Endothelial cell of umbilical vein (primary cell): ENCODE measurements at regions not wholly inside any gene's neighbourhood (a gene's known extent, or its start where the extent isn't known, plus 50 kb on each side); places are given as distances from the start of the nearest gene placed in this dataset.

Source experiments
- EZH2 ChIP-seq: IDR thresholded peaks from 2 replicates; pipeline ENCODE4 v1.6.1; 2012; ENCODE audit warnings: borderline replicate concordance, low read depth, mild to moderate bottlenecking, moderate library complexity, low read length, inconsistent platforms; ENCODE audit not compliant: severe bottlenecking
- GATA2 ChIP-seq: IDR thresholded peaks from 2 replicates; pipeline ENCODE4 v1.7.0; 2011; ENCODE audit warnings: low read depth, mild to moderate bottlenecking, moderate library complexity, mixed read lengths, low read length; ENCODE audit not compliant: insufficient read length, insufficient read depth
- MYC ChIP-seq: IDR thresholded peaks from one replicate; pipeline ENCODE4 v1.6.1; 2011; ENCODE audit warnings: mild to moderate bottlenecking, low read depth, low read length
- POLR2A ChIP-seq: IDR thresholded peaks from 2 replicates; pipeline ENCODE4 v1.6.1; 2012; ENCODE audit warnings: low read depth, mild to moderate bottlenecking, control low read depth, low read length
- TF ChIP-seq, protein P1 (sequence below), 2 donors: IDR thresholded peaks; 1 replicate in 1 of 2; 2 replicates in 1 of 2; pipeline ENCODE4 v1.5.1; 2011; ENCODE audit warnings: low read length in 2 of 2, mild to moderate bottlenecking in 2 of 2, moderate library complexity in 2 of 2, control low read depth in 1 of 2, inconsistent platforms in 1 of 2, low read depth in 1 of 2; ENCODE audit not compliant: insufficient read depth in 1 of 2; ENCODE audit errors: extremely low read depth in 1 of 2
- TF ChIP-seq, protein P2 (sequence below): IDR thresholded peaks from 2 replicates; pipeline ENCODE4 v1.6.1; 2011; ENCODE audit not compliant: insufficient read depth, insufficient read length

- TF ChIP-seq, protein P1, sequence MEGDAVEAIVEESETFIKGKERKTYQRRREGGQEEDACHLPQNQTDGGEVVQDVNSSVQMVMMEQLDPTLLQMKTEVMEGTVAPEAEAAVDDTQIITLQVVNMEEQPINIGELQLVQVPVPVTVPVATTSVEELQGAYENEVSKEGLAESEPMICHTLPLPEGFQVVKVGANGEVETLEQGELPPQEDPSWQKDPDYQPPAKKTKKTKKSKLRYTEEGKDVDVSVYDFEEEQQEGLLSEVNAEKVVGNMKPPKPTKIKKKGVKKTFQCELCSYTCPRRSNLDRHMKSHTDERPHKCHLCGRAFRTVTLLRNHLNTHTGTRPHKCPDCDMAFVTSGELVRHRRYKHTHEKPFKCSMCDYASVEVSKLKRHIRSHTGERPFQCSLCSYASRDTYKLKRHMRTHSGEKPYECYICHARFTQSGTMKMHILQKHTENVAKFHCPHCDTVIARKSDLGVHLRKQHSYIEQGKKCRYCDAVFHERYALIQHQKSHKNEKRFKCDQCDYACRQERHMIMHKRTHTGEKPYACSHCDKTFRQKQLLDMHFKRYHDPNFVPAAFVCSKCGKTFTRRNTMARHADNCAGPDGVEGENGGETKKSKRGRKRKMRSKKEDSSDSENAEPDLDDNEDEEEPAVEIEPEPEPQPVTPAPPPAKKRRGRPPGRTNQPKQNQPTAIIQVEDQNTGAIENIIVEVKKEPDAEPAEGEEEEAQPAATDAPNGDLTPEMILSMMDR (IDR thresholded peaks at IDR 0.05; ENCODE audit: extremely low read depth in 1 of 2, insufficient read depth in 1 of 2, low read depth in 1 of 2, low read length in 2 of 2) = no peak
- TF ChIP-seq, protein P2, sequence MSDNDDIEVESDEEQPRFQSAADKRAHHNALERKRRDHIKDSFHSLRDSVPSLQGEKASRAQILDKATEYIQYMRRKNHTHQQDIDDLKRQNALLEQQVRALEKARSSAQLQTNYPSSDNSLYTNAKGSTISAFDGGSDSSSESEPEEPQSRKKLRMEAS = no peak
- TF ChIP-seq POLR2A = no peak
- no peak for TF ChIP-seq MYC
- TF ChIP-seq EZH2 = no peak
- TF ChIP-seq GATA2 = no peak
These were observed 50.4 kb downstream of the FHIP1A start for GRCh38 chr4:151459375-151459774.
